ENCODE measurements at regions not wholly inside any gene's neighbourhood (a gene's known extent, or its start where the extent isn't known, plus 50 kb on each side); places are given as distances from the start of the nearest gene placed in this dataset.

DNA sequence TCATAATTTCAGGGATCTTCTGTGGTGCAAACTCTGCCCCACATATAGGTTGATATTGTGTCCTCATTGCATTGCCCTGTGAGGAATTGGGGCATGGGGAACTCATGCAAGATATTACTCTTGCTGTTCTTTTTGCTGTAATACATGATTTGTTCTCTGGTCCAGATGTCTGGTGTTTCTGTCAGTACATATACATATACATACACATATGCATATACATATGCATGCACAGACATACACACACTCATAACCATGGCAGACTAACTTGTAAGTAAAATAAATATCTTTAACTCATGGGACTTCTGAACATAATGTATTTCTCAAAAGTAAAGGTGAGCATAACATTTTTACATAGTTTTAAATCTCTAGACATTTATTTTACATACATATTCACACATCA is 438.3 kb downstream of the CD109 start (continued):
- TF ChIP-seq RBM25 (IDR thresholded peaks at IDR 0.05; ENCODE audit: low read depth, low read length, severe bottlenecking), result no peak
- TF ChIP-seq MTA2 (IDR thresholded peaks at IDR 0.05; ENCODE audit: low read depth), result no peak

DNA sequence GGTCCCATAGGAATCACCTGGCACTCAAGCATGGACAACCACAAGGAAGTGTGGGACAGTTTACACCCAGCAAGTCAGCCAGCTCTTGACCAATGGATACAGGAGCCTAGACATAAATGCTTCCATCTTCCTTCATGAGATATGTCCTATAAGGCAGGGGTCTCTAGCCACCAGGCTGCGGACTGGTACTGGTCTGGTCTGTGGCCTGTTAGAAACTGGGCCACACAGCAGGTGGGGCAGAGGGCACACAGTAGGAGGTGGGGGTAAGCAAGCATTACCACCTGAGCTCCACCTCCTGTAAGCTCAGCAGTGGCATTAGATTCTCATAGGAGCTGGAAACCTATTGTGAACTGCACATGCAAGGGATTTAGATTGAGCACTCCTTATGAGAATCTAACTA is 437.1 kb downstream of the CD109 start:
- H3K4me3 ChIP-seq, result no peak overlapping the region
- in situ Hi-C loops (cut with MboI) (no loop called here), intact Hi-C loops (cut with micrococcal nuclease) (no loop called here)
- BruUV-seq (replicated peaks), result no TSS peak
- no peaks in the 10 kb centered on the region for H3K9me1 ChIP-seq (ENCODE audit: control insufficient read depth, insufficient read depth, low read length)
- no peak overlapping the region for H2AFZ ChIP-seq (ENCODE audit: low read depth, low read length)
- WGBS (ENCODE audit: insufficient coverage, low coverage, missing lambda C conversion rate), result 0% methylated on average over 1 of the region's 1 CpG
- no peak overlapping the region for H3K27ac ChIP-seq (ENCODE audit: extremely low read depth, low read depth, low read length)
- ChIA-PET CTCF (ENCODE audit: low intra/inter-chr PET ratio) (no interaction called here), POLR2A (no interaction called here)
- FAIRE-seq (no peak), DNase-seq (ENCODE audit: extremely low read depth in 1 of 4, low spot score in 3 of 4) (no peak), ATAC-seq (no peak)
- no peak overlapping the region for H3K4me2 ChIP-seq (ENCODE audit: insufficient read depth, low read length)
- no peaks in the 10 kb centered on the region for H3K36me3 ChIP-seq (ENCODE audit: control insufficient read depth, insufficient read depth, low read length)
- TF ChIP-seq, protein P1, sequence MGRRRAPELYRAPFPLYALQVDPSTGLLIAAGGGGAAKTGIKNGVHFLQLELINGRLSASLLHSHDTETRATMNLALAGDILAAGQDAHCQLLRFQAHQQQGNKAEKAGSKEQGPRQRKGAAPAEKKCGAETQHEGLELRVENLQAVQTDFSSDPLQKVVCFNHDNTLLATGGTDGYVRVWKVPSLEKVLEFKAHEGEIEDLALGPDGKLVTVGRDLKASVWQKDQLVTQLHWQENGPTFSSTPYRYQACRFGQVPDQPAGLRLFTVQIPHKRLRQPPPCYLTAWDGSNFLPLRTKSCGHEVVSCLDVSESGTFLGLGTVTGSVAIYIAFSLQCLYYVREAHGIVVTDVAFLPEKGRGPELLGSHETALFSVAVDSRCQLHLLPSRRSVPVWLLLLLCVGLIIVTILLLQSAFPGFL (CRISPR knock-in tag; IDR thresholded peaks at IDR 0.05), result no peak
- TF ChIP-seq, protein P2, sequence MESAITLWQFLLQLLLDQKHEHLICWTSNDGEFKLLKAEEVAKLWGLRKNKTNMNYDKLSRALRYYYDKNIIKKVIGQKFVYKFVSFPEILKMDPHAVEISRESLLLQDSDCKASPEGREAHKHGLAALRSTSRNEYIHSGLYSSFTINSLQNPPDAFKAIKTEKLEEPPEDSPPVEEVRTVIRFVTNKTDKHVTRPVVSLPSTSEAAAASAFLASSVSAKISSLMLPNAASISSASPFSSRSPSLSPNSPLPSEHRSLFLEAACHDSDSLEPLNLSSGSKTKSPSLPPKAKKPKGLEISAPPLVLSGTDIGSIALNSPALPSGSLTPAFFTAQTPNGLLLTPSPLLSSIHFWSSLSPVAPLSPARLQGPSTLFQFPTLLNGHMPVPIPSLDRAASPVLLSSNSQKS (CRISPR knock-in tag; IDR thresholded peaks at IDR 0.05), result no peak
- TF ChIP-seq POLR3G (IDR thresholded peaks at IDR 0.05; ENCODE audit: extremely low read depth, insufficient read length, insufficient replicate concordance), result no peak
- no peak for TF ChIP-seq ZFPM2 (CRISPR knock-in tag; IDR thresholded peaks at IDR 0.05)
- TF ChIP-seq, protein P3, sequence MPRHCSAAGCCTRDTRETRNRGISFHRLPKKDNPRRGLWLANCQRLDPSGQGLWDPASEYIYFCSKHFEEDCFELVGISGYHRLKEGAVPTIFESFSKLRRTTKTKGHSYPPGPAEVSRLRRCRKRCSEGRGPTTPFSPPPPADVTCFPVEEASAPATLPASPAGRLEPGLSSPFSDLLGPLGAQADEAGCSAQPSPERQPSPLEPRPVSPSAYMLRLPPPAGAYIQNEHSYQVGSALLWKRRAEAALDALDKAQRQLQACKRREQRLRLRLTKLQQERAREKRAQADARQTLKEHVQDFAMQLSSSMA (CRISPR knock-in tag; IDR thresholded peaks at IDR 0.05), result no peak
- no peak for TF ChIP-seq ZNF239 (CRISPR knock-in tag; IDR thresholded peaks at IDR 0.05)
- H4K20me1 ChIP-seq (replicated peaks; ENCODE audit: control insufficient read depth, insufficient read depth, low read length), result no peaks in the 10 kb centered on the region
- no peaks in the 10 kb centered on the region for H3K4me1 ChIP-seq (replicated peaks in 1 of 2; ENCODE audit: control insufficient read depth in 2 of 2, insufficient read depth in 2 of 2, low read length in 2 of 2)
- no peak overlapping the region for H3K9ac ChIP-seq (ENCODE audit: insufficient read depth in 1 of 2, low read depth in 2 of 2, low read length in 2 of 2)
- no peaks in the 10 kb centered on the region for H3K27me3 ChIP-seq (ENCODE audit: control insufficient read depth in 2 of 2, insufficient read depth in 2 of 2, low read length in 2 of 2)
- H3K79me2 ChIP-seq (ENCODE audit: control insufficient read depth, insufficient read depth, low read length), result no peaks in the 10 kb centered on the region
- no peaks in the 10 kb centered on the region for H3K9me3 ChIP-seq (replicated peaks; ENCODE audit: control insufficient read depth, insufficient read depth, low read depth, low read length)

Measured in K562 (cell line).